Endothelial cell of umbilical vein (primary cell): ENCODE measurements at regions not wholly inside any gene's neighbourhood (a gene's known extent, or its start where the extent isn't known, plus 50 kb on each side); places are given as distances from the start of the nearest gene placed in this dataset.

Experiments used
- BruUV-seq: library from RNA; stranded (reverse); fragments of 400-500 nt; replicated peaks from 2 replicates; lab custom pipeline; 2021; lab: Mats Ljungman, UMichigan
- CTCF ChIA-PET: fragments of 300-600, 350-600 bp; sonication (Branson Sonifier 250); formaldehyde crosslinking; loops from one replicate; lab custom pipeline; 2021; ENCODE audit warnings: antibody characterized with exemption, inconsistent platforms; lab: Charles Lee
- POLR2A ChIA-PET: fragments of 300-600, 350-600 bp; sonication (Branson Sonifier 250); formaldehyde crosslinking; loops from one replicate; lab custom pipeline; 2021; ENCODE audit warnings: antibody characterized with exemption, inconsistent platforms; lab: Charles Lee
- DNase-seq: peaks from one replicate; pipeline ENCODE4 v3.0.0-alpha.2; 2011; ENCODE audit warnings: low read depth, low spot score
- FAIRE-seq: peaks from 2 replicates; lab custom pipeline; 2011; peaks lifted over from hg19 to GRCh38; lab: Jason Lieb, UNC
- H2AFZ ChIP-seq: 2 replicates; pipeline ENCODE4 v1.6.0; 2012; ENCODE audit warnings: low read depth, low read length, control low read depth, inconsistent platforms
- H3K27ac ChIP-seq: 2 replicates; pipeline ENCODE4 v1.5.1; 2011; ENCODE audit warnings: low read depth, mild to moderate bottlenecking, control low read depth, low read length, moderate library complexity; ENCODE audit not compliant: insufficient read depth
- H3K27me3 ChIP-seq, 2 experiments: 2 replicates each; pipeline versions ENCODE4 v1.6.0 to v1.6.1; 2011; ENCODE audit warnings: low read length in 2 of 2, mixed read lengths in 1 of 2; ENCODE audit not compliant: control insufficient read depth in 2 of 2, insufficient read depth in 2 of 2
- H3K36me3 ChIP-seq, 2 experiments: 2 replicates in 1 of 2; 3 replicates in 1 of 2; pipeline ENCODE4 v1.5.1; 2011; ENCODE audit warnings: low read length in 2 of 2, mild to moderate bottlenecking in 1 of 2, moderate library complexity in 1 of 2; ENCODE audit not compliant: control insufficient read depth in 2 of 2, insufficient read depth in 2 of 2; ENCODE audit errors: extremely low read depth in 1 of 2
- H3K4me1 ChIP-seq: 3 replicates; pipeline ENCODE4 v1.5.1; 2011; ENCODE audit warnings: mild to moderate bottlenecking, low read length; ENCODE audit not compliant: control insufficient read depth, insufficient read depth; ENCODE audit errors: extremely low read depth
- H3K4me2 ChIP-seq: 2 replicates; pipeline ENCODE4 v1.6.1; 2011; ENCODE audit warnings: low read length, control low read depth, mixed read lengths; ENCODE audit not compliant: insufficient read depth
- H3K4me3 ChIP-seq, 3 experiments: fragments of 200-600 bp in 1 of 3; sonication (generic), shearing (Covaris generic) in 1 of 3; replicated peaks in 1 of 3; 2 replicates each; pipeline ENCODE4 v1.5.1; 2011 to 2016; ENCODE audit warnings: control low read depth in 3 of 3, low read length in 3 of 3, mild to moderate bottlenecking in 2 of 3, inconsistent platforms in 1 of 3, low read depth in 1 of 3, moderate library complexity in 1 of 3; ENCODE audit not compliant: insufficient read depth in 1 of 3
- H3K79me2 ChIP-seq: 2 replicates; pipeline ENCODE4 v1.6.0; 2012; ENCODE audit warnings: low read length, inconsistent platforms; ENCODE audit not compliant: control insufficient read depth, insufficient read depth
- H3K9ac ChIP-seq: replicated peaks from 2 replicates; pipeline ENCODE3; 2011; ENCODE audit warnings: low read length, control low read depth; ENCODE audit not compliant: insufficient read depth; ENCODE audit errors: extremely low read depth
- H3K9me1 ChIP-seq: replicated peaks from 3 replicates; pipeline ENCODE4 v1.6.0; 2011; ENCODE audit warnings: mild to moderate bottlenecking, low read length; ENCODE audit not compliant: control insufficient read depth, insufficient read depth; ENCODE audit errors: extremely low read depth
- H3K9me3 ChIP-seq: replicated peaks from 2 replicates; pipeline ENCODE4 v1.5.1; 2012; ENCODE audit warnings: low read length, inconsistent platforms; ENCODE audit not compliant: control insufficient read depth, insufficient read depth
- H4K20me1 ChIP-seq: replicated peaks from 2 replicates; pipeline ENCODE3; 2011; ENCODE audit warnings: mild to moderate bottlenecking, low read length; ENCODE audit not compliant: control insufficient read depth, insufficient read depth; ENCODE audit errors: extremely low read depth
- EZH2 ChIP-seq: IDR thresholded peaks from 2 replicates; pipeline ENCODE4 v1.6.1; 2012; ENCODE audit warnings: borderline replicate concordance, low read depth, mild to moderate bottlenecking, moderate library complexity, low read length, inconsistent platforms; ENCODE audit not compliant: severe bottlenecking
- FOS ChIP-seq: IDR thresholded peaks from 2 replicates; pipeline ENCODE4 v1.6.1; 2011; ENCODE audit warnings: mild to moderate bottlenecking, low read length, moderate library complexity, borderline replicate concordance; ENCODE audit not compliant: insufficient read depth
- GATA2 ChIP-seq: IDR thresholded peaks from 2 replicates; pipeline ENCODE4 v1.7.0; 2011; ENCODE audit warnings: low read depth, mild to moderate bottlenecking, moderate library complexity, mixed read lengths, low read length; ENCODE audit not compliant: insufficient read length, insufficient read depth
- JUN ChIP-seq: IDR thresholded peaks from 2 replicates; pipeline ENCODE4 v1.6.1; 2011; ENCODE audit warnings: borderline replicate concordance, low read depth; ENCODE audit not compliant: insufficient read length, insufficient read depth
- MYC ChIP-seq: IDR thresholded peaks from one replicate; pipeline ENCODE4 v1.6.1; 2011; ENCODE audit warnings: mild to moderate bottlenecking, low read depth, low read length
- POLR2A ChIP-seq: IDR thresholded peaks from 2 replicates; pipeline ENCODE4 v1.6.1; 2012; ENCODE audit warnings: low read depth, mild to moderate bottlenecking, control low read depth, low read length
- POLR2AphosphoS5 ChIP-seq: IDR thresholded peaks from 2 replicates; pipeline ENCODE4 v1.6.1; 2012; ENCODE audit warnings: low read depth, mild to moderate bottlenecking, control low read depth, low read length, moderate library complexity; ENCODE audit not compliant: insufficient read depth
- dilution Hi-C: fragments of 300-500 bp; cut with MboI; formaldehyde crosslinking; loops from one replicate; pipeline ENCODE4 v1.15.0; 2019; ENCODE audit warnings: low sequenced_read_pairs; ENCODE audit not compliant: extremely low pct_ligation_motif_present
- intact Hi-C: fragments of 100-400 bp; cut with micrococcal nuclease; formaldehyde crosslinking; loops from one replicate; pipeline ENCODE4 v1.10.0; 2022
- TF ChIP-seq, protein P1 (sequence below): IDR thresholded peaks from 2 replicates; pipeline ENCODE4 v1.6.1; 2011; ENCODE audit not compliant: insufficient read depth, insufficient read length
- TF ChIP-seq, protein P2 (sequence below), 2 donors: IDR thresholded peaks; 1 replicate in 1 of 2; 2 replicates in 1 of 2; pipeline ENCODE4 v1.5.1; 2011; ENCODE audit warnings: low read length in 2 of 2, mild to moderate bottlenecking in 2 of 2, moderate library complexity in 2 of 2, control low read depth in 1 of 2, inconsistent platforms in 1 of 2, low read depth in 1 of 2; ENCODE audit not compliant: insufficient read depth in 1 of 2; ENCODE audit errors: extremely low read depth in 1 of 2

DNA sequence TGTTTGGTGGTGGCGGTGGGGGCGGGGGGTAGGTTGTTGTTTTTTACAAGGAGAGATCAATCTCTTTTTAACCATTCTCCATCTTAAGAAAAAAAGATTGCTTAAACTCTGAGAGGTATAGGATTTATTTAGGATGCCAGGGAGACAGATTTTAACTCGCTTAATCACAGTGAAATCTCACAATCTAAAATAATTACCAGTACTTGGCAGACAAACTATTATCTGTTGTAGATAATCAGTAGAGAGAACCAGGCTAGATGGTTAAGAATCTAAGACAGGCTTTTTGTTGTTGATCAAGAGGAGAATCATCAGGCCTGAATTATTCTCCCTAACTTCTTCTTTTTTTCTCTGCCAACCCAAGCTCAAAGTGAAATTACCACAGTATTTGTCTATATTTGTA lies 470.2 kb upstream of the ADAMTS9 start:
- CTCF ChIA-PET, result interaction anchor here (0.6 kb wide), 2 partner anchors 12 to 259 kb away, joined by 3 read pairs; no protein-coding TSS in a partner anchor
- no peaks in the 10 kb centered on the region for H3K4me1 ChIP-seq
- no peak overlapping the region for H3K4me3 ChIP-seq
- no peak overlapping the region for H3K27ac ChIP-seq
- no peaks in the 10 kb centered on the region for H3K79me2 ChIP-seq
- H3K9me1 ChIP-seq, result no peaks in the 10 kb centered on the region
- intact Hi-C loops, result no loop called here
- H3K36me3 ChIP-seq, result no peaks in the 10 kb centered on the region
- H4K20me1 ChIP-seq, result no peaks in the 10 kb centered on the region
- no peaks in the 10 kb centered on the region for H3K27me3 ChIP-seq
- no peak for TF ChIP-seq POLR2AphosphoS5
- TF ChIP-seq, protein P1, sequence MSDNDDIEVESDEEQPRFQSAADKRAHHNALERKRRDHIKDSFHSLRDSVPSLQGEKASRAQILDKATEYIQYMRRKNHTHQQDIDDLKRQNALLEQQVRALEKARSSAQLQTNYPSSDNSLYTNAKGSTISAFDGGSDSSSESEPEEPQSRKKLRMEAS, result no peak
- no peak for TF ChIP-seq JUN
- TF ChIP-seq GATA2, result no peak
- H3K4me2 ChIP-seq, result no peak overlapping the region
- FAIRE-seq, result no peak
- POLR2A ChIA-PET, result no interaction called here
- no peaks in the 10 kb centered on the region for H3K9me3 ChIP-seq
- BruUV-seq, result no TSS peak
- DNase-seq, result no peak
- dilution Hi-C loops, result no loop called here
- no peak overlapping the region for H2AFZ ChIP-seq
- no peak overlapping the region for H3K9ac ChIP-seq

DNA sequence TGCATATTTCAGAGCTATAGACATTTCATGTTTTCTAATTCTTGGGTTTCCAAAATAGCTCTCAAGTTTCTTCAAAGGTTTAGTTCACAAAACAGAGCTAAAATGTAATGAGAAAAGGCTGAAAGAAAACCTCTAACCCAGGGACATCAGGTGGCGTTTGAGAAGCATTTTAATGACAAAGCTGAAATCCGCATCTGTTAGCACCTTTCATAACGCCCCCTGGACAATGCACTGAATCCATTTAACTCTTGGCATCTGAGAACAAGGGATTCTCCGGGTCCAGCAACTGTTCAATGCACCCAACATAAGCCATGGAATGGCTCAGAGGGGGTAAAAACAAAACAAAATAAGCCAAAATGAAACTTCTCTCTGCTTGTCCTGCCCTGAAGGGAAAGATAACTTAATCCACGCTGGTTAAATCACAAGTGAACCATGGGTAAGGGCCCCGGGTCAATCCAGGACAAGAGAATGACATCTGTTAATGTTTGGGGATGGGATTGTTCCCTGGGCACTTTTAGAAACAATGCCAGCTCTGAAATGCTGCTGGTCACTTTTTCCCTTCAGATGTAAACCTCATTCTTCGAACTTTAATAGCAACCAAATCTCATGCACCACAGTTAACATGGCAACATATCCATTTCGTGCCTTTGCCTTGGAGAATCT lies 466.2 kb upstream of the ADAMTS9 start:
- Histone ChIP-seq H3K9ac (no peak overlapping the region), H3K27ac (no peak overlapping the region), H3K4me2 (no peak overlapping the region), H3K4me3 (no peak overlapping the region), H2AFZ (no peak overlapping the region), H4K20me1 (no peaks in the 10 kb centered on the region), H3K4me1 (no peaks in the 10 kb centered on the region), H3K36me3 (no peaks in the 10 kb centered on the region), H3K27me3 (no peaks in the 10 kb centered on the region), H3K79me2 (no peaks in the 10 kb centered on the region), H3K9me1 (no peaks in the 10 kb centered on the region), H3K9me3 (no peaks in the 10 kb centered on the region)
- ChIA-PET CTCF (interaction anchor here (0.9 kb wide), 1 partner anchor 16 kb away, joined by 3 read pairs; no protein-coding TSS in a partner anchor), POLR2A (no interaction called here)
- DNase-seq (no peak), FAIRE-seq (no peak)
- intact Hi-C loops, result no loop called here
- dilution Hi-C loops, result no loop called here
- BruUV-seq, result no TSS peak
- TF ChIP-seq MYC (no peak), FOS (no peak), GATA2 (no peak), JUN (no peak), POLR2A (no peak), POLR2AphosphoS5 (no peak), EZH2 (no peak)
- TF ChIP-seq, protein P1, result no peak
- TF ChIP-seq, protein P2, sequence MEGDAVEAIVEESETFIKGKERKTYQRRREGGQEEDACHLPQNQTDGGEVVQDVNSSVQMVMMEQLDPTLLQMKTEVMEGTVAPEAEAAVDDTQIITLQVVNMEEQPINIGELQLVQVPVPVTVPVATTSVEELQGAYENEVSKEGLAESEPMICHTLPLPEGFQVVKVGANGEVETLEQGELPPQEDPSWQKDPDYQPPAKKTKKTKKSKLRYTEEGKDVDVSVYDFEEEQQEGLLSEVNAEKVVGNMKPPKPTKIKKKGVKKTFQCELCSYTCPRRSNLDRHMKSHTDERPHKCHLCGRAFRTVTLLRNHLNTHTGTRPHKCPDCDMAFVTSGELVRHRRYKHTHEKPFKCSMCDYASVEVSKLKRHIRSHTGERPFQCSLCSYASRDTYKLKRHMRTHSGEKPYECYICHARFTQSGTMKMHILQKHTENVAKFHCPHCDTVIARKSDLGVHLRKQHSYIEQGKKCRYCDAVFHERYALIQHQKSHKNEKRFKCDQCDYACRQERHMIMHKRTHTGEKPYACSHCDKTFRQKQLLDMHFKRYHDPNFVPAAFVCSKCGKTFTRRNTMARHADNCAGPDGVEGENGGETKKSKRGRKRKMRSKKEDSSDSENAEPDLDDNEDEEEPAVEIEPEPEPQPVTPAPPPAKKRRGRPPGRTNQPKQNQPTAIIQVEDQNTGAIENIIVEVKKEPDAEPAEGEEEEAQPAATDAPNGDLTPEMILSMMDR (IDR thresholded peaks at IDR 0.05; ENCODE audit: extremely low read depth in 1 of 2, insufficient read depth in 1 of 2, low read depth in 1 of 2, low read length in 2 of 2), result no peak
